Activated naive CD8-positive, alpha-beta T cell treated with anti-CD3 and anti-CD28 coated beads, Interleukin-2, amount 50 U/mL, for 24 hours (primary cell): ENCODE measurements at regions not wholly inside any gene's neighbourhood (a gene's known extent, or its start where the extent isn't known, plus 50 kb on each side); places are given as distances from the start of the nearest gene placed in this dataset.

ENCODE experiments used
- ATAC-seq: fragments of 150-1000 bp; cut with Tn5 transposase; one replicate; pipeline ENCODE4 v1.10.0; 2021
- DNase-seq: peaks from one replicate; pipeline ENCODE4 v3.0.0; 2021
- H3K27ac Mint-ChIP-seq: one replicate; pipeline ENCODE4 v1.8.0; 2021; ENCODE audit warnings: mild to moderate bottlenecking, mixed read lengths
- H3K27me3 Mint-ChIP-seq: one replicate; pipeline ENCODE4 v1.8.0; 2021; ENCODE audit warnings: mixed read lengths
- H3K36me3 Mint-ChIP-seq: one replicate; pipeline ENCODE4 v1.8.0; 2021; ENCODE audit warnings: low read depth, mixed read lengths
- H3K4me1 Mint-ChIP-seq: one replicate; pipeline ENCODE4 v1.8.0; 2021; ENCODE audit warnings: mixed read lengths
- H3K4me3 Mint-ChIP-seq: one replicate; pipeline ENCODE4 v1.8.0; 2021; ENCODE audit warnings: mild to moderate bottlenecking, moderate library complexity, mixed read lengths
- H3K9me3 Mint-ChIP-seq: one replicate; pipeline ENCODE4 v1.8.0; 2021; ENCODE audit warnings: mixed read lengths

DNA sequence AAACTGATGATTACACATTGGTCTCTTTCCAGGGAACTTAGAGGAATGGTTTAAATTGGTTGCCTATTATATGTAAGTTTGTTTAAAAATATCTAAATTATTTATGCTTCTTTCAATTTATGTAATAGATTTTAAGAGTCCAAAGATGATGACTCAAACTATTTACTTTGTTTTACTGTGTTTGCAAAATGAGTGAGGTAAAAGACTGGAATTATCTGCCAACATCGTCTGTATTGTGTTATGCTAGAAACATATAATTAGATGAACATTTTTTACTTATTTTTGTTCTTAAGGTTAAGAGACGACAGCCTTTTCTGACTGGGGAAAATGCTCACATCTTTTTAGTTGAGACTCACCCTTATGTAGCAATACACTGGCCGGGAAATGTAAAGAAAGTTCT lies 51.1 kb upstream of the SYTL5 start:
- peaks cover 4% of the 10 kb centered on the region for H3K27me3 Mint-ChIP-seq
- H3K4me3 Mint-ChIP-seq = no peak overlapping the region
- H3K9me3 Mint-ChIP-seq = no peaks in the 10 kb centered on the region
- no peak for DNase-seq
- no peaks in the 10 kb centered on the region for H3K4me1 Mint-ChIP-seq
- H3K36me3 Mint-ChIP-seq = no peaks in the 10 kb centered on the region
- no peak for ATAC-seq
- H3K27ac Mint-ChIP-seq = no peak overlapping the region

DNA sequence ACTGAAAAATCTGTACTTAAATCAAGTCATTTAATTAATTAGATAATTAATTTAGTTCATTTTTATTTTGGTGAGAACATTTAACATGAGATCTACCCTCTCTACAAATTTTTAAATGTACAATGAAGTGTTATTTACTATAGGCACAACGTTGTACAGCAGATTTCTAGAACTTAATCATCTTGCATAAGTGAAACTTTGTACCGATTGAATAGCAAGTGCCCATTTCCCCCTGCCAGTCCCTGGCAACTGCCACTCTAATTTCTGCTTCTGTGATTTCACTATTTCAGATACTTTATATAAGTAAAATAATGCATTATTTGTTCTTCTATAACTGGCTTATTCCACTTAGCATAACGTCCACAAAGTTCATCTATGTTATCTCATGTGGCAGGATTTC lies 50.1 kb upstream of the SYTL5 start:
- H3K27me3 Mint-ChIP-seq = peaks cover 4% of the 10 kb centered on the region
- no peaks in the 10 kb centered on the region for H3K9me3 Mint-ChIP-seq
- no peaks in the 10 kb centered on the region for H3K4me1 Mint-ChIP-seq
- H3K4me3 Mint-ChIP-seq = no peak overlapping the region
- ATAC-seq (no peak), DNase-seq (no peak)
- no peaks in the 10 kb centered on the region for H3K36me3 Mint-ChIP-seq
- no peak overlapping the region for H3K27ac Mint-ChIP-seq
